NB4 (cell line): ENCODE measurements at regions not wholly inside any gene's neighbourhood (a gene's known extent, or its start where the extent isn't known, plus 50 kb on each side); places are given as distances from the start of the nearest gene placed in this dataset.

ENCODE experiments used
- CTCF ChIP-seq: IDR thresholded peaks from one replicate; pipeline ENCODE4 v1.5.1; 2012; ENCODE audit warnings: low read depth, low read length
- MYC ChIP-seq: IDR thresholded peaks from 2 replicates; pipeline ENCODE4 v1.6.1; 2011; ENCODE audit warnings: low read depth, low read length
- POLR2A ChIP-seq: IDR thresholded peaks from 2 replicates; pipeline ENCODE4 v1.6.1; 2011; ENCODE audit warnings: mild to moderate bottlenecking; ENCODE audit not compliant: insufficient read length; ENCODE audit errors: extremely low read depth
- TF ChIP-seq, protein P1 (sequence below): IDR thresholded peaks from 2 replicates; pipeline ENCODE4 v1.6.1; 2011; ENCODE audit warnings: low read depth, low read length

- TF ChIP-seq CTCF (no peak), MYC (no peak), POLR2A (no peak)
- TF ChIP-seq, protein P1, sequence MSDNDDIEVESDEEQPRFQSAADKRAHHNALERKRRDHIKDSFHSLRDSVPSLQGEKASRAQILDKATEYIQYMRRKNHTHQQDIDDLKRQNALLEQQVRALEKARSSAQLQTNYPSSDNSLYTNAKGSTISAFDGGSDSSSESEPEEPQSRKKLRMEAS: no peak
Measured at GRCh38 chr13:91280801-91281200, 66.7 kb upstream of the MIR17HG start.
